GM21390 (cell line): ENCODE measurements at regions not wholly inside any gene's neighbourhood (a gene's known extent, or its start where the extent isn't known, plus 50 kb on each side); places are given as distances from the start of the nearest gene placed in this dataset.
A peak's percentile ranks its signal among the peaks of the same experiment; 100 is the strongest.

Source experiments
- ATAC-seq: cut with Tn5 transposase; IDR thresholded peaks from one replicate; pipeline ENCODE4 v1.9.1; 2021; ENCODE audit not compliant: unreplicated experiment

- no peak for ATAC-seq
These were observed 1403.3 kb upstream of the SLC39A10 start for GRCh38 chr2:194253528-194254259.

- ATAC-seq = no peak
These were observed 1404.9 kb upstream of the SLC39A10 start for GRCh38 chr2:194252127-194252526.

- ATAC-seq = no peak
These were observed 1424.4 kb upstream of the SLC39A10 start for GRCh38 chr2:194232600-194232999.

- no peak for ATAC-seq
These were observed 1433.8 kb upstream of the SLC39A10 start for GRCh38 chr2:194223218-194223617.

GRCh38 chr2:194214192-194214591 is 1442.8 kb upstream of the SLC39A10 start:
- no peak for ATAC-seq

GRCh38 chr2:194205568-194206227 is 1451.3 kb upstream of the SLC39A10 start:
- no peak for ATAC-seq

- no peak for ATAC-seq
These were observed 1453.1 kb upstream of the SLC39A10 start for GRCh38 chr2:194203898-194204297.

GRCh38 chr2:194182888-194183287 is 1474.1 kb upstream of the SLC39A10 start:
- ATAC-seq = no peak

GRCh38 chr2:194176134-194176533 is 1480.9 kb upstream of the SLC39A10 start:
- ATAC-seq = no peak

GRCh38 chr2:194166818-194167217 is 1490.2 kb upstream of the SLC39A10 start:
- no peak for ATAC-seq

GRCh38 chr2:194155431-194155830 is 1501.6 kb upstream of the SLC39A10 start:
- ATAC-seq = no peak

- no peak for ATAC-seq
These were observed 1505.8 kb upstream of the SLC39A10 start for GRCh38 chr2:194151231-194151630.

- ATAC-seq = no peak
These were observed 1521.6 kb upstream of the SLC39A10 start for GRCh38 chr2:194135463-194135862.

- ATAC-seq = no peak
These were observed 1528.2 kb upstream of the SLC39A10 start for GRCh38 chr2:194128810-194129209.

- ATAC-seq = no peak
These were observed 1530.6 kb upstream of the SLC39A10 start for GRCh38 chr2:194126418-194126817.

- ATAC-seq = no peak
These were observed 1540.2 kb upstream of the SLC39A10 start for GRCh38 chr2:194116861-194117260.

- ATAC-seq = peak; percentile 53
These were observed 1551.7 kb upstream of the SLC39A10 start for GRCh38 chr2:194105358-194105757.

- peak; percentile 94 for ATAC-seq
These were observed 1552.3 kb upstream of the SLC39A10 start for GRCh38 chr2:194104687-194105086.

- ATAC-seq = peak; percentile 12
These were observed 1552.9 kb upstream of the SLC39A10 start for GRCh38 chr2:194103941-194104659.

GRCh38 chr2:194102546-194102945 is 1554.5 kb upstream of the SLC39A10 start:
- no peak for ATAC-seq

GRCh38 chr2:194100201-194100600 is 1556.8 kb upstream of the SLC39A10 start:
- no peak for ATAC-seq

- no peak for ATAC-seq
These were observed 1560.6 kb upstream of the SLC39A10 start for GRCh38 chr2:194096402-194096801.
